Stimulated activated CD4-positive, alpha-beta T cell treated with anti-CD3 and anti-CD28 coated beads, TNF-alpha, amount 100 ng/mL, for 24 hours (primary cell): ENCODE measurements at regions not wholly inside any gene's neighbourhood (a gene's known extent, or its start where the extent isn't known, plus 50 kb on each side); places are given as distances from the start of the nearest gene placed in this dataset.

ENCODE experiments used
- DNase-seq, 3 experiments: peaks; one replicate each; pipeline ENCODE4 v3.0.0-alpha.2; 2020; ENCODE audit warnings: low read depth in 3 of 3

DNA sequence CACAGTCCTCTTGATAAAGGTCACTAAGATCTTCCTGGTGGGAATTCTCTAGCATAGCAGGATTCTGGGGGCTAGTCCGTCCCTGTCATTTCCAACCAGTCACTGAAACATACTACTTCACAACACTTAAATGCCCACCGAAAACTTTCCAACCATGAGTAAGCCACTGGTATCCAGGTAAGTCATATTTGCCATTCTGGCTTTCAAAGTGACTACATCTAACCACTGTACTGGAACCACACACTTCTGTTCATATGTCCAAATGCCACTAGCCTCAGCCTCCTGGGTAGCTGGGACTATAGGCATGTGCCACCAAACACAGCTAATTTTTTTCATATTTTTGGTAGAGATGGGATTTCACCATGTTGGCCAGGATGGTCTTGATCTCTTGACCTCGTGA, 64.3 kb upstream of the VANGL1 start:
- no peak for DNase-seq

GRCh38 chr1:115575661-115576060, 66.1 kb upstream of the VANGL1 start:
- DNase-seq, result no peak

DNA sequence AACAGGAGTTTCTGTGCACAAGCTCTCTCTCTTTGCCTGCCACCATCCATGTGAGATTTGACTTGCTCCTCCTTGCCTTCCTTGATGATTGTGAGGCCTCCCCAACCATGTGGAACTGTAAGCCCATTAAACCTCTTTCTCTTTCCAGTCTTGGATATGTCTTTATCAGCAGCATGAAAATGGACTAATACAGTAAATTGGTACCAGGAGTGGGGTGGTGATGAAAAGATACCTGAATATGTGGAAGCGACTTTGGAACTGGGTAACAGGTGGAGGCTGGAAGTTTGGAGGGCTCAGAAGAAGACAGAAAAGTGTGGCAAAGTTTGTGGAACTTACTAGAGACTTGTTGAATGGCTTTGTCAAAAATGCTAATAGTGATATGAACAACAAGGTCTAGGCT, 69.1 kb upstream of the VANGL1 start:
- no peak for DNase-seq

DNA sequence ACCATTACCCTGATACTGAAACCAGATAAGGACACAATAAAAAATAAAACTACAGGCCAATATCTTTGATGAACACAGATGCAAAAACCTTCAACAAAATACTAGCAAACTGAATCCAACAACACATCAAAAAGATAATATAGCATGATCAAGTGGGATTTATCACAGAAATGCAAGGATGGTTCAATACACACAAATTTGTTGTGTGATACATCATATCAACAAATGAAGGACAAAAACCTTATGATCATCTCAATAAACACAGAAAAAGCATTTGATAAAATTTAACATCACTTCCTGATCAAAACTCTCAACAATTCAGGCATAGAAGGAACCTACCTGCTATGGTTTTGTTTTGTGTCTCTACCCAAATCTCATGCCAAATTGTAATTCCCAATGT, 74.3 kb upstream of the VANGL1 start:
- DNase-seq, result no peak

DNA sequence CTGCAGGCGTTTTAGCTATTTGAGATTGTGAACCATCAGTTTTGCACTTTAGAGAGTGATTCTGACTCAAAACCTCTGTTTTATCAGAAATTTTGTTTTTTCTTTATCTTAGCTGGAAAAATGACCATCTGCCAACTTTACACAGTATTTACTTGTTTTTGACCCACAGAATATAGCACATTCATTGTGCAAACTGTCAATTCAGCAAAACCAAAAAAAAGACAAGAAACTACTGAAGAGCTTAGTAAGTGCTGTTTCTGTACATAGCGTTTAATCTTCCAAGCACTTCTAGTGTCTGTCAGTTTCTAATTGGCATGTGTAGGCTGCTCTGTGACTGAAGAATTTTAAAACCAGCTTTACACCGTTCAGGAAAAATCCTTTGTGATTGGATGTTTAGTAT, 76.0 kb upstream of the VANGL1 start:
- DNase-seq, result no peak

- no peak for DNase-seq
Measured at GRCh38 chr1:115565353-115565752, 76.4 kb upstream of the VANGL1 start.

DNA sequence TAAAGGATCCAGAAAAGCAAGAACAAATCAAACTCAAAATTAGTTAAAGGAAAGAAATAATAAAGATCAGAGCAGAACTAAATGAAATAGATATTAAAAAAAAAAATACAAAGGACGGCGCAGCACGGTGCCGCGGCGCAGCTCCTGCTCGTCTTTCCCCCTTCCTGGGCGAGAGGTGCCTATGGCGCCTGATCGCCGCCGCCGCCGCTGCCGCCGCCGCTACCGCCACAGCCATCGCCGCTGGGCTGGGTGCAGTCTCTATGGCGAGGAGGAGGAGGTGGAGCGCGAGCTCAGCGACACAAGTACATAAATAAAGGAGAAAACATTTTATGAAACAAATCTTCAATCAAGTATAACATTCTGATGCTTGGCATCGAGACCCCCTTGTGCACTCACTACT, 77.6 kb upstream of the VANGL1 start:
- no peak for DNase-seq

- no peak for DNase-seq
Measured at GRCh38 chr1:115560027-115560426, 81.7 kb upstream of the VANGL1 start.

DNA sequence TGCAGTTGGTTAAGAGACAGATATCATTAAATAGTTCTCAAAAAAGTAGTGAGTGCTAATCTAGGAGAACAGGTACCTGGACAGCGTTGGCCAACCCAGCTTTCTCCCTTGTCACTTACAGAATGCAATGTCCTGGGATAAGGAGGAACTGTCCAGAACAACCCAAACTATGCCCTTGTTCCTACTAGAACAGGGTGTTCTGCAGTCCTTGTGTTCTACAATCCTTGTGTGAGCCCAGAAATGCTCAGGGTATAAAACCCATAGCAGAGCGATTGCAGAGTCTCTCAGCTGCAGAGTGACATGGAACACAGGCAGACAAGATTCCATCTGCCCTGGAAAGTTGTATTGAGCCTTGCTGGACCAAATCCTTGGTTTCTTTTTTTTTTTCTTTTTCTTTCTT, 83.5 kb upstream of the VANGL1 start:
- DNase-seq, result no peak

- no peak for DNase-seq
Measured at GRCh38 chr1:115557715-115558114, 84.1 kb upstream of the VANGL1 start.

- DNase-seq, result no peak
Measured at GRCh38 chr1:115556236-115556635, 85.5 kb upstream of the VANGL1 start.

DNA sequence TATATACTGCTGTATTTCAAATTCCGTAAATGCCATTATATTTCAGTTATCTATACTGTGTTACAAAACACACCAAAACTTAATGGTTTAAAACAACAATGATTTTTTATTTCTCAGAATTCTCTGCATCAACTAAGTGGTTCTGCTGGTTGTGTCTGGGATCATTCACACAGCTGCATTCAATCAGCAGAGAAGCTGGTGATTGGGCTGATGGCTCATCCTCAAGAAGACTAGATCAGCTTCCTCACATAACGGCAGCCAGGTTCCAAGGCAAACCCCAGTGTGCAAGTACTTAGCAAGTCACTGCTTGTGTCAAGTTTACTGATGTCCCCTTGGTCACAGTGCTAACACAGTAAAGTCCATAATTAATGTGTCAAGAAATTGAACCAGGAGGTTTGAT, 86.3 kb upstream of the VANGL1 start:
- DNase-seq, result no peak

- no peak for DNase-seq
Measured at GRCh38 chr1:115547696-115548095, 94.1 kb upstream of the VANGL1 start.

DNA sequence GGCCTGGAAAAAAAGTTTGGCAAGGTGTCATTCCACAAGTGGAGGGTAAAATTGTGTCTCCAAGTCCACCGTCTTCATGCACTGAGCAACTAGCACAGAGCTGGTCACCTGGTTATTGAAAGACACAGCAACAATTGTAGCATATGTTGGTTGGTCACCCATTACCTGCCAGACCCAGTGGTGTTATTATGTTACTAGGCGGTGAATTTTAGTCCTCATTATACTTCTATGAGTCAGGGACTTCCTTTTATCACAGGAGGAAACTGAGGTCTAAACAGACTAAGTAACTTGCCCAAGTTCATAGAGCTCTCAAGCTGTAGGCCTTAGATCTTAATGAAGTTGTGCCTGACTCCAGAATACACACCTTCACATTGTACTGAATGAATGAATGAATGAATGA, 94.9 kb upstream of the VANGL1 start:
- no peak for DNase-seq

GRCh38 chr1:115545791-115546733, 95.7 kb upstream of the VANGL1 start:
- DNase-seq, result no peak

DNA sequence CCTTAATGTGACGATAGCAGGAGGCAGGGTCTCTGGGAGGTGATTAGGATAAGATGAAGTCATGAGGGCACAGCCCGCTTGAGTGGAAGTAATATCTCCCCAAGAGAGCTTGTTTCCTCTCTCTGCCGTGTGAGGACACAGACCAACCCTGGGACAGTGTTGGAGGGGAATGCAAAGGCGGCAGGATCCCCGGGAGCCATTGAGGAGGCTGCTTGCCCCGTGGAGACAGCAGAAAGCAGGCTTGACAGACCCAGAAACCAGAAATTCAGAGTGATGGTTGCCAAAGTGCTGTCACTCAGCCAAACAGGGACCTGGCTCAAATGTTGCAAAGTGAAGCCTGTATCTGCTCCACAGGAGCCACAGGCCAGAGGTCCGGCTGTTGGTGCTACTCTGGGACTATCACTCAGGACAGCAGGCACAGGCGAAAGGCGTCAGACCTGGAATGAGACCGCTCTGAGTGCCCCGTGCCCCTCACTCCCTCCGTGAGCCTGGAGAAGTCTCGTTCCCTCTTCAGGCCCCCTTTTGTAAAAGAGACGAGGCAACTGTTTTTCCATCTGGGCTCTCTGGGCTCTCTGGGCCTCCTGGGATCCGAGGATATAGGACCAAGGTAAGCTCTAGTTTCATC, 96.6 kb upstream of the VANGL1 start:
- no peak for DNase-seq

DNA sequence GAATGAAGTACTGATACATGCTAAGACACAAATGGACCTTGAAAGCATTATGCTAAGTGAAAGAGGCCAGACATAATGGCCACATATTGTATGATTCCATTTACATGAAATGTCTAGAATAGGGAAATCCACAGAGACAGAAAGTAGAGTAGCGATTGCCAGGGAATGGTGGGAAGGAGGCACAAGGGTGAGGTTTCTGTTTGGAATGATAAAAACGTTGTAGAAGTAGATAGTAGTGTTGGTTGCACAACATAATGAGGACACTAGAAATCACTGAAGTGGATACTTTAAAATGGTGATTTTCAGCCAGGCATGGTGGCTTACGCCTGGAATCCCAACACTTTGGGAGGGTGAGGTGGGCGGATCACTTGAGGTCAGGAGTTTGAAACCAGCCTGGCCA, 97.6 kb upstream of the VANGL1 start:
- DNase-seq, result no peak

GRCh38 chr1:115543247-115543646, 98.5 kb upstream of the VANGL1 start:
- no peak for DNase-seq

- DNase-seq, result no peak
Measured at GRCh38 chr1:115539736-115540135, 102.0 kb upstream of the VANGL1 start.

DNA sequence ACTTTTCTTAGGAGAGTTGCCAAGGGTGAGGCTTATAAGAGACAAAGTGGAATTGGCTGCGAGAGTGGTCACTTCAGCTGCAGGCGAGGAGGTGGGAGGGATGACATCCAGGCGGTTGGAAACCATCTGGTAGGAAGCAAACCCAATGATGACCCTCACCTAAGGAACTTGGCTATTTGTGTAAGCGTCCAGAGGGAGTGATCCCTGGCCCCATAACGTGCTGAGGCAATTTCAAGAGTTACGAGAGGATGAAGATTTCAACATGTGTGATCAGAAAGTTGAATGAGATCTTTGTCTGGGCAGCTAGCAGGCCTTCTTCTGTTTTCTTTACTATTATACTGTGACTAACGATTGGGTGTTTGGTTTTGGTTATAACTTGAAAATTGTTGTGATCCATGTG, 102.7 kb upstream of the VANGL1 start:
- no peak for DNase-seq

GRCh38 chr1:115538579-115538978, 103.2 kb upstream of the VANGL1 start:
- DNase-seq, result no peak

- DNase-seq, result no peak
Measured at GRCh38 chr1:115537415-115537814, 104.4 kb upstream of the VANGL1 start.

DNA sequence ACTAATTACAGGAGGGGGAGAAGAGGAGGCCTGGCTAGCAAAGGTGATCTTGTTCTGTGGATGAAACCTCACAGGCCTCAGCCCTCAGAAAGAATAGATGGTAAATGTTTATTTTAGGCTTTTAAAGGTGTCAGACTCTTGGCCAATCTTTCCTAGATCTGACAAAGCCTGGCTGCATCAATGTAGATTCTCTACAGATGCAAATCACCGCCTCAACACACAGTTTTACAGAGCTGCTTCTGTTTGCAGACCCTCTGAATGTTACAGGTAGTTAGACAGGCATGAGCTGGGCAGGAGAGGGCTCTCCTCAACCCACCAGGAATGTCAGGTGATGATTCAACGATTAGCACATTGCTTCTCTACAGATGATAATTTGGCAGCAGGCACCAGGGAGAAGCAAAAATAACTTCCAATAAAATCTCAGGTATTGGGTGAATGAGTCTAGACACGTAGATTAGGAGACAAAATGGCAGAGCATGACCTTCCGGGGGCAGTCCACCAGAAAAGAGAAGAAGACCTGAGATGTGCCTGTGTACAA, 105.4 kb upstream of the VANGL1 start:
- DNase-seq, result no peak
